ENCODE measurements at regions not wholly inside any gene's neighbourhood (a gene's known extent, or its start where the extent isn't known, plus 50 kb on each side); places are given as distances from the start of the nearest gene placed in this dataset.
"Not testable (repeated sequence)": the region's sequence is repeated elsewhere in the genome, so short reads cannot be mapped to it uniquely, and the experiment has no call there.

DNA sequence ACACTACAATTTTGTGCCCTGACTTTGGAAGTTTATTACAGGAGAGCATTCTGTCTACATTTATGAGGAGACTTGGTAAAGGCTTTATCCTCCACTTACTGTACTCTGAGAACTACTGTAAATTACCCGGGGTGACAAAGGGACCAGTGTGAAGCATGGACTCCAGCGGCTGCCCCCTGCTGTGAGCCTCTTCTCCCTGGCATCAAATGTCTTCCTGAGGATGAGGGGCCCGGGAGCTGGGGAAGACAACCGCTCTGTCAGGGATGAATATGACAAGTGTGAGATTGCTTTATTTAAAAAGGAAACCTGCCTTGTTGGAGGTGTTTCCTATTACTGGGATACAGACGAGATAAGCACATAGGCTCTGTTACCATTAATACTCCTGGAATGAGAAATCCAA, 714.8 kb downstream of the CCSER2 start:
- DNase-seq, result peak; percentile 69

DNA sequence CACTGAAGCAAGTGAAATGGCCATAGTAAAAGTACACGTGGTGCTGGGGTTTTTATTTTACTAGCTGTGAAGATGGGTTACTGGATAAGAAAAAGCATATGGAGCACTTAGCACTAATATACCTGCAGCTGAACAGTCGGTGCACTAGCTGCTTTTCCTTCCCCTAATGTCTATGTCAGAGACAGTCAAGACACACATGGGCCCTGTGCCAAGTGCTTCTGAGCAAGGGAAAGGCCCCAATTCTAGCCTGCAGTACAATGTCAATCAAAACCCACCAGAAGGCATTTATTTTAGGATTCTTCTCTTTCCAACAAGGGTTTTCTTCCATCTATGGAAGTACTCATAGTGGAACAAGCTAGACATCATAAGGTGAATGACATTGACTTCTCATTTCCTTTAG, 716.7 kb downstream of the CCSER2 start:
- no peak for DNase-seq

DNA sequence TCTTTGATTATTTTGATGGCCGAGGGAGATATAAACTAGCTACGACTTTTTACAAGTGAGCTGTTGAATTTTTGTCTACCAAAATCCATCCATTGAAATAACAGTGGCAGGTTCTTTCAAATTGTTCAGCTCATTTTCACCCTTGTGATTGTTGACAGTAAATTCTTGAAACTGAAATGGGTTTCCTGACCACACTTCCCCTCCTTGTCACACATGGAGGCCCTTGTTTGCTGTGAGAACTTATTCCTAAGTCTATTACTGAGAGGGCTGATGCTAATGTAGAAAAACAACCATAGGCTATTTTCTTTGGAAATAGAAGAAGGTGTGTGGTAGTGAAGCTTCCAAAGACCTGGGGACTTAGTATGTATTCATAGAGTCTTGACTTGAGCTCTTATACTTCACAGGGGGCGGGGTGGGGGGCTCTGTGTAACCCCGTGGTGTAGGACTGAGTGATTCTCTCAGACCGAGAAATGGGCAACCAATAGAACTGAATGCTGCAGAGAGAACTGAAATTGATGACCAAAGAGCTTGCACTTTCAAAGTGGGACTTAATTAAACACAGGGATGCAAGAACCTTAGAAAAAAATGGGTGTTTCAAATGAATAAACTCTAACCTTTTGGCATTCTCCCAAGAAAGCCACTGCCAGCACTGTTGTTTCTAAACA, 718.9 kb downstream of the CCSER2 start:
- DNase-seq, result no peak

DNA sequence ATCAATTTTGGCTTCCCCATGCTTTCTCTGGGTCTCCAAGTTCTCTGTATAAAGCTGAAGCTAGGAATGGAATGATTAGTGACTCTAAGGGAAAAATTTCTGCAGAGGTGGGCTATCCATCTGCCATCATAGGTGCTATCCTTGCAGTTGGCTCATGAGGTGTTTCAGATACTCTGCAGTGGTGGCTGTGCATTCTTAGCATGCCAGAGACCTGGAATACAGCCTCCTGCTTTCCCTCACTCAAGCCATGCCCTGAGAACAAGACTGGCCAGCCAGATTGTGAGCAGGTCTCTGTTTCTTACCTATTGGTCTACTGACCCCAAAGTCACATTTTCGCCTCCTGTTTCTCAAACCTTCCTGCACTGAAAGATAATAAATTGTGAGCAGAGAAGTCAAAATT, 719.6 kb downstream of the CCSER2 start:
- no peak for DNase-seq

DNA sequence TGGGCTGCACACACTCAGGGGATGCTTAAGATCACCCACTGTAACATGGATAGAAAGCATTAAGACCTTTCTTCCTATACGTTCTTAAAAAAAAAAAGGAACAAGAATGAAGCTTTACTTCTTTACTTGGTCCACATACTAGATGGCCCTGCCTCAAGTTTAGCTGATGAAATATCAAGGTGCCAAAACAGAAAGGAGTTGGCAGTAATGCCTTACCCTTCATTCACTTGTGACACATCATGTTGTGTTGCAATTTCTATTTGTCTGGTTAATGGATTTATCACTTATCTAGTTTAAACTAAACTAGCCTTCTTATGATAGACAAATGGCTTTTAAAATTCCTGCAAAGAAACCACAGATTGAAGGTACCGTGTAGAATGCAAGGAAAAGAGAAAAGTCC, 720.3 kb downstream of the CCSER2 start:
- no peak for DNase-seq

DNA sequence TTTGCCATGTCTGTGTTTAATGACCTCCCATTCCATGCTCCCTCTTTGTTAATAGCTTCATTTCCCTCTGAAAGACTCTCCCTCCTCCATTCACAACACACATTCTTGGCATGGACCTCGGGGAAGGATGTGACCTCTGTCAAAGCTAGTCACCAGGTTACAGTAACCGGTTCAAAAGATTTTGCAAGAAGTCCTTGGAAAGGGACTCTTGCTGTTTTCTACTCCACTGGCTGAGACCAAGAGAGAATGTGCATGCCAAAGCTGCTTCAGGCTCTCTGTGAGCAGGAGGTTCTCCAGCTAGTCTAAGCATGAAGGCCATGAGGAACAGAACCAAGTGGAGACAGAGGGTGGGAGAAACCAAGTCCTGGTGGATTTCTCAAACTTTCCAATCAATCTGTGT, 732.6 kb downstream of the CCSER2 start:
- no peak for DNase-seq

DNA sequence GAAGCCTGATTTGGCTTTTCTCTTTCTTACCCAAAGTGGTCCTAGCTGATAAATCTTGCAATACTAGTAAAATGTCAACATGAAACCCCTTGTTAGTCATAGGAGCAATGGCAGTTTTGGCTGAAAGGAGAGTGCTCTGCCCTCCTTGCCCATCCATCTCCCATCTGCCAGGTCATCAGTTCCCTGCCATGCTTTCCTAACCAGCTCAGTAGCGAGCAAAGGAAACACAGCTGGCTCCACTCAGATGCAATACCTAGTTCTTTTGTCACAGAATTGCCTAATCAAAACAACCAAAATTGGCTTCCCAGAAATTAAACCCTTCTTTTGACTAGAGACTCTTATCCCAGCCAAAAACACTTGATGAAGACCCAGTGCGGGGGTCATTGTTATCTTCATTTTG, 733.0 kb downstream of the CCSER2 start:
- DNase-seq, result no peak

DNA sequence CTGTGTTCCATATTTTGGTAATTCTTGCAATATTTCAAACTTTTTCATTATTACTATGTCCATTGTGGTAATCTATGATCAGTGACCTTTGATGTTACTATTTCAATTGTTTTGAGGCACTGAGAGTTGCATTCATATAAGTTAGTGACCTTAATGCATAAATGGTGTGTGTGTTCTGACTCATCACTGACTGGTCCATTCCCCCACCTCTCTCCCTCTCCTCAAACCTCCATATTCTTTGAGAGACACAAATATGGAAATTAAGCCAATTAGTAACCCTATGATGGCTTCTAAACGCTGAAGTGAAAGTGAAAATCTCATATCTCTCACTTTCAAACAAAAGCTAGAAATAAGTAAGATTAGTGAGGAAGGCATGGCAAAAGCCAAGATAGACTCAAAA, 739.6 kb downstream of the CCSER2 start:
- no peak for DNase-seq

DNA sequence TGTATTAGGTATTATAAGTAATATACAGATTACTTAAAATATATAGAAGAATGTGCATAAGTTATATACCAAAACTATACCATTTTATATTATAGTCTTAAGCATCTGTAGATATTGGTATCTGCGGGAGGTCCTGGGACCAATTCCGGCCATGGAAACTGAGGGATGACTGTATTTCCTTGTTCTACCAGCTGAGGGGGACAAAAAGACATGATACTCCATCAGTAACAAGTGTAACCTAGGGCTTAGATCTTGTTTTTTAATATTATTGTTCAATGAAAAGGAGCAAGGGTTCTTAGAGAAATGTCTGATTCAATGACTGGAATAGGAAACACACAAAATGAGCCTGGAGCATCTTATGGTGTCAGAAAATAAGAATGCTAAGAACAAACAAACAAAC, 752.5 kb downstream of the CCSER2 start:
- DNase-seq, result no peak

DNA sequence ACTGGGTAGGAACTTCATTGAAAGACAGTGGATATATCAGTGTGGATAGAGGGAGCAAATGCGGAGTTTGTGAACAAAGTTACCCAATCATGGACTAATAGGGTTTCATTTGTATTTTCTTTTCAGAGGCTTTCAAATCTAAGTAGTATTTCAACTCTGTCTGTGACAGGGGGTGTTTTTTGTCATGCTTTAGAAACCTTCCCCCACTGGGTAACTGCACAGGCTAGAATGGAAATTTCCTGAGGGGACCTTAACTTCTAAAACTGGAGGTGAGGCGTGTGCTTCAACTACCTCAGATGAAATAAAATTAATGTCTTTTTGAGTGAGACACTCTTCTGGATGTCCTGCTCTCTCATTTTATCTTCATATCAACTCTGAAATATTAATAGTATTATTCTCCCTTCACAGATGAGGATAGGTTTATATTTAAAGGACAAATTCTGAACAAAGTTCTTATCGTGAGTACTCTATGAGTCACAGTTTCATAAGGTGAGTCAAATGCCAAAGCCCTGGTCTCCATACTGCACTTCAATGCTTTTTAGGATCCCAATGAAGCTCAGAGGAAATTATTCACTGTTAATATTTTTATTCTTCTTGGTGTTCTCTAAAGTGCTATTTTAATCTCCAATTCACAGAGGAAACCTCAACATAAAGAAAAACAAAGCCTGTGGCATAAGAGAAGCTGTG, 770.6 kb downstream of the CCSER2 start:
- DNase-seq, result no peak

DNA sequence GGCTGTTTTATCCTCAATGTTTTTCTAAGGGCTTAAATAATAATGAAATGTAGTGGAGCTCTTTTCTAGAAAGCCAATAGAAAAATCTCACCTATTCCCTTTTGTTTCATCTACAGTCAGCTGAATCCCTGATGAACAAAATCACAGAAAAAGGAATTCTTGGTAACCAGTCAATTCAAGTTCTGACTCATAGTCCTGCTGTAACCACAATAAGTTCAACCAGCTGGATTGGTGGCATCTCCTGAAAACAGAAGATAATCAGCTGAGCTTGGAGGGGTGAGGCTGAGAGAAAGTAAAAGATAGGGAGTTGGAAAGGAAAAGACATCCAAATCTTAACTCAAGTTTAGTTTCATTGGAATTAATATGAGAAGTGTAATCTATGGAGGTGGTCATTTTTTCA, 772.1 kb downstream of the CCSER2 start:
- no peak for DNase-seq

DNA sequence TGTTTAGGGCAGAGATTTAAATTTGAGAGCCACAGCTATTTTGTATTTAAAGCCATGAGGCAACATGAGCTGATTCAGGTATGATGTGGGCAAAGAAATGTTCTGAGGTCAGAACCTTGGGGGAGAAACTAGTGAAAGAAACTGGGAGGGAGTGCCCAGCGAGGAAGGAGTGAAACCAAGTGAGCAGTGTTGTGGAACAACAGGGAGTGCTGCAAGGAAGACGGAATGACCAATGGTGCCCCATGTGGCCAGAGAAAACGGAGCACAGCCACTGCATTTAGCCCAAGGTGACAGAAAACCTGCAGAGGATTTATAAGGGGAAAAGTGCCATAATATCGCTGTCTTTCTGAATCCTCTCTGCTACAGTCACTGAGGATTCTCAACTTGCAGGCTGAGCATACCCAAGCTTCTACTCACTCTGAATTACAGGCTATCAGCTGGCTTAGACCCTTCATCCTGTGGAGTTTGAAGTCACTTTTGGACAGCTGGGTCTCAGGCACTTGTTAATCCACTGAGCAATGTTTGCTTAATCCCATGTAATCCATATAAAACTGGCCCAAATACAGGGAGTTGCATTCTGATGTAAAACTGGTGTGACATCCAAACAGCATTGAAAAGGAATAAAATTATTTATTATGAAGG, 777.3 kb downstream of the CCSER2 start:
- DNase-seq, result peak; percentile 3

DNA sequence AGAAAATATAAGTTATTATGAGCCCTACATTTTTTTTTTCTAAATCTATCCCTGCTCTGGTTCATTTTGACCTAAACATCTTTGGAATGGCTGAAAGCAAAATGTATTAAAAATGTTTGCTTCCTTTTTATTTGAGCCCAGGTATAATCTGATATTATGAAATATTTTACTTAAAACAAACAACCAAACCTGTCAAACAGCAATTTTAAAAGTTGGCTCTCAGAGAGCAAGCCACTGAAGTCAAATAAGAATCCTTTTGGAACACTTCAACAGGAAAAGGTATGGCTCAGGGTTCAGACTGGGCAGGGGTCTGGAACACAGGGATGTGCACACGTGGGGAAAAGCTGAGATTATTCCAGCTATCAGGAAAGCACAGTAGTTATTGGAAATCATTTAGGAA, 782.9 kb downstream of the CCSER2 start:
- DNase-seq, result no peak

DNA sequence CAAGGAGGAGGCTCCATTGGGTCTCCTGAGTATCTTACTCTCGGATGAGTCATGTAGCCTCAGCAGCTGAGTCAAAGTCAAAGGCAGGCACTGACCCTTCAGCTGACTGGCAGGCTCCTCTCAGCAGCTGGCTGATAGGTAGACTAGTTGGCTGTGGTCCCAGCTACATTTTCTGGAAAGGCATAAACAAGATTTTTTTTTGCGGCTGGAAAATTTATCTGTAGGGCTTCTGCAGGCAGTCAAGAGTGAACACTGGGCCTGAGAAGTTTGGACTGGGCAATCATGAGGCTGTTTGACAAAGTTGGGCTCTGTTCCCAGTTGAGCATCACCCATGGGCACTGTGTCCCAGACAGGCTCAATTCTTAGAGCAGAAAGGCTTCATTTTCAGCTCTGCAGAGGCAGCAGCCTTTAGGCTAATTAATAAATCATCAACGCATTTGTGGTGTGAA, 796.2 kb downstream of the CCSER2 start:
- DNase-seq, result no peak

DNA sequence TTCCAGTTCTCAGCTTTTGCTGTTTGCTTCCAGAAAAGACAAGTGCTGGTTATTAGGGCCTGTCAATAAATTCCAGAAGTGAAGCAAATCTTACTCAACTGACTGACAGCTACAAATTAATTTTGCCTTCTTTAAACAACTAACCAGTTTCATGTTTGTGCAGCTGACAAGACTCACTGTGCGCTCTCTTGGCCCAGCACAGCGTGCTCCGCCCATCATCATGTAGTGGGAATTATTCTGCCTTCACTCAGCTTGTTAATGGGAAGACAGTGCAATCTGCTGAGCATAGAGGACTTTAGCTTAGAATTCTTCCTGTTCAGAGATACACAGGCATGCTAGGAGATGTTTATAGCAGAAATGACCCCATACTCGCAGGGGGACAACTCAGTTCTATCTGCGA, 808.9 kb downstream of the CCSER2 start:
- DNase-seq, result no peak

DNA sequence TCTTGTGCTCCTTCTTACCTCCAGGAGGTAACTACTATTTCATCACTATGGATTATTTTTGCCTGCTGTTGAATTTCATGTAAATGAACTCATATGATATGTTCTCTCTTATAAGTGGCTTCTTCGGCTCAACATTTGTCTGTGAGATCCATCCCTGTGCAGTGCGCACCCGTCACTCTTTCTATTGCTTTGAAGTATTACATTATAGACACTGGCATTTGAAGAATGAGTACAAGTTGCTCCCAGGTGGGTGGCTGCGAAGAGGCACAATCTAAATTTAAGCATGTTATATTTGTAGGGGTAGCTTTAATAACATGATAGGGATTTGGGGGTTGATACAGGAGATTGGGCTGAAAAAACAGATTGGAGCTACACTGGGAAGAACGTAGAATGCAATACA, 809.7 kb downstream of the CCSER2 start:
- DNase-seq, result no peak

DNA sequence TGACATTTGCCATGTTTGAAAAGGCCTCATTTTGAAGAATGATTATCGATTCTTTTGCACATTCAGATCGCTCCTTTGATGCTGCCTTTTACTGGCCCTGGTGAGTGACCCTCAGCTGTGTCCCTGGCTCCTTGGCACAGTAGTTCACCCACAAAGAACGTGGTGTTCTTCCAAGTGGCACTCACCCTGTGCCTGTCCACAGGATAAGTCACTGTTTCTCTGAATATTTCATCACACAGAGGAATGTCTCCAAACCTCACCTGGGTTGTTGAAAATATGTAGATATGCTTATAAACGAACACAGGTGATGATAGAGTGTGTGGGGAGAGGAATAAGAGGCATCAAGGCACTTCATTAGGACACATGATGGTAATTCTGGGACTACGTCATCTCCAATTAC, 810.7 kb downstream of the CCSER2 start:
- no peak for DNase-seq

DNA sequence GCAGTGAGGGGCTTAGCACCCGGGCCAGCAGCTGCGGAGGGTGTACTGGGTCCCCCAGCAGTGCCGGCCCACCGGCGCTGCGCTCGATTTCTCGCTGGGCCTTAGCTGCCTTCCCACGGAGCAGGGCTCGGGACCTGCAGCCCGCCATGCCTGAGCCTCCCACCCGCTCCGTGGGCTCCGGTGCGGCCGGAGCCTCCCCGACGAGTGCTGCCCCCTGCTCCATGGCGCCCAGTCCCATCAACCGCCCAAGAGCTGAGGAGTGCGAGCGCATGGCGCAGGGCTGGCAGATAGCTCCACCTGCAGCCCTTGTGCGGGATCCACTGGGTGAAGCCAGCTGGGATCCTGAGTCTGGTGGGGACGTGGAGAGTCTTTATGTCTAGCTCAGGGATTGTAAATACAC, 813.1 kb downstream of the CCSER2 start:
- DNase-seq, result not testable (repeated sequence)

DNA sequence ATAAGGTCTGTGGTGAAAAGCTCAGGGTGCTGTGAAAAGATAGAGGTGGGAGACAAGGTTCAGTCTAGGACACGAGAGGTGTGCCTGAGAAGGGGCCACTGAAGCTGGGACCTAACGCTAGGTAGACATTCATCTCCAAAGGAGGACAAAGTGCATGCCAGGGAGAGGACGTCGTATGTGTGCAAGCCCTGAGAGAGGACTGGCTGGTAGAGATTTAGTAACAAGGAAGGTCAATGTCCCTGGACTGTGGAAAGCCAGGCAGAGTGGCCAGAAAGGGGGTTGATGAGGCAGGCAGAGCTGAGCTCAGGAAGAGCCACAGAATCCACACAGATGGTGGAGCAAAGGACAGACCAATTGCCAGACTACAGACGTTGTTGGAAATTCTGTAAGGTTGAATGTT, 817.6 kb downstream of the CCSER2 start:
- DNase-seq, result no peak

DNA sequence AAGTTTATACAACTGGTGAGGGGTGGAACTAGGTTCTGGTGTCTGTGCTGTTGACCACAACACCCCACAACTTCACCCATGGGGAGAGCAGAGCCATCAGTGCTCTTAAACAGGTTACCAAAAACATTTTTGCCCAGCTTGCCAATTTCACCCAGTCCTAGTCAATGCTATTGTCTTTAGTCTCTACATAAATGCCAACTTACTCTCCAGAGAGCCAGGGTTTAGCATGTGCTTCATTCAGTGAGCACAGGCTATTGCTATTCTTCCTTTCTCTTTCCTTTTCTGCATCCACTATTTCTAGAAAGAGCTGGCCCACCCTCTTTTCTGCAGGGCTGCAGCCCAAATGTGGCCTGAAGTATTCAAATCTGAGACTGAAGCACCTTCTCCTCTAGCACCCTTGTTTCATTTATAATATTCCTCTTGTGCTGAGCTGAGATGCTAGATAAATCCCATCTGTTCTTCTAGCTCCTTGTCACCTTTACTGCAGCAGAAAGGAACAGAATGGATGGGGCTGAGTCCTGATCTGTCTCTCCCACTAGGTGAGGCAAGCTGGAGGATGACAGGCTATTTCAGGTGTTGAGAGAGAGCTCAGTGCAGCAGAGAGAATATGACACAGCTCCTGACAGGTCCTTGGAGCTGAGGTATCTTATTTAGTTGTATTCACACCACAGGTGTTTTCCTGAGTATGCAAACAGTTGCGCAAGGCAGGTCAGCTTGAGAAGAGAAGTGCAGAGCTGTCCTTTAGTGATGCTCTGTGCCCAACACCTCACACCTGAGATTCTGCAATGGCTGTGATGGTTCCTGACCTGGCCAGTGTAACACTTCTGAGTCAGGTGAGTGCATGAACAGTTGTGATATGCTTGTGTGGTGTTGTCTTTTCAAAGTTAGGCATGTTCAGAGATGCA, 819.2 kb downstream of the CCSER2 start:
- DNase-seq, result peak; percentile 23

DNA sequence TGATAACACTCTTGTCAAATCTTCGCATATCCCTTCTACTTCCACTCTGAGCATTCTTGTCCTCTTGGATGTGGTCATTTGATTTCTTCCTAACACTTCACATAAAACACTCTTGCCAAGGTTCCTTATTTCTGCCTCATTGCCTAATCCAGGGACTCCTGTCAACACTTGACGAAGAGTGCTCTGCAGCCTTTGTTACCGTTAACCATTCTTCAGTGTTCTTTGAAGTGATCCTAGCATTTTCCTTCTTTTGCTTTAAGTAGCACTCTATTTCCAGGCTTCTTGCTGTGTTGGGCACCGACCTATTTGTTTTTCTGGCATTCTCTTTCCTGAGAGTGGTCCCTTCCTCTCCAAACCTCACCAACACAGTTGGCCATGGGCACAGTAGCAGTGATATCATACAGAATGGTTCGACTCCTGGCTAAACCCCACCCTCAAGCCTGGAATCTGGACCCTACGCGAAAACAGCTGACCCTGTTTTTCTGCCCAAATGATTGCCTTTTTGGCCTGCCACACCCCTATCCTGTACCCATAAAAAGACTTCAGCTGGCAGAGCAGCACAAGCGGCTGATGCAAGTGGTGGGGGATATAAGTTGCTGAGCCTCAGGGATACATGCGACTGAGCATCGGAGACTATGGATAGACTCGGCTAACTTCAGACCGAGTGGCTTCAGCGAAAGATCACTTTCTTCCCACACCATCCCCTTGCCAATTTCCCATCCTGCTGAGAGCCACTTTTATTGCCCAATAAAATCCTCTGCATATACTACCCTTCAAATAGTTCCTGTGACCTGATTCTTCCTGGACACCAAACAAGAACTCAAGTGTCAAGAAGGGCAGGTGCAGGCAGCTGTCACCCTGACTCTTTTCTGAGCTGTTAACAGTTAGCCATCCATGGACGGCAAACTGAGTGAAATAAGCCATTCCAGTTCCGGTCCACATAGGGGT, 820.6 kb downstream of the CCSER2 start:
- peak; percentile 53 for DNase-seq

DNA sequence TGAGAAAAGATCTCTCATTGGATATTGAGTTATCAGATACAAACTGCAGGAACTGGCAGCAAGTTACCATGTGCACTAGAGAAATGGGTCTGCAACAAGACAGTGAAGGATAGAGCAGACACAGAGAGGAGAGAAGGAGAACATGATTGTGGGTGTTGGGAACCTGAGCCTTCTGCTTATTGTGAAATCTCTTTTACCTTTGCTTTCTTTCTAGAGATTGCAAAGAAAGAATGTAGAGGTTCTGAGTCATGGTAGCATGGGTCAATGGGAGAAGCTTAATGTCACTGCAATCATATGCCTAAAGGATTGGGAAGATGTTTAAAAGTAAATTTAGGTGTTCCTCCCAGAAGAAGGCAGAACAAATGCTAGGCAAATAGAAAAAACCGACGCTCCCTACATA, 821.4 kb downstream of the CCSER2 start:
- no peak for DNase-seq
